ENCODE measurements at regions not wholly inside any gene's neighbourhood (a gene's known extent, or its start where the extent isn't known, plus 50 kb on each side); places are given as distances from the start of the nearest gene placed in this dataset.

GRCh38 chr2:118185210-118186109, 97.2 kb downstream of the INSIG2 start:
- TF ChIP-seq EZH2 (IDR thresholded peaks at IDR 0.05), result no peak
- no peak for TF ChIP-seq CTCF (IDR thresholded peaks at IDR 0.05)

All from neural progenitor cell (in vitro differentiated cells).